HG02571 (cell line): ENCODE measurements at regions not wholly inside any gene's neighbourhood (a gene's known extent, or its start where the extent isn't known, plus 50 kb on each side); places are given as distances from the start of the nearest gene placed in this dataset.

ENCODE experiments used
- ATAC-seq: cut with Tn5 transposase; IDR thresholded peaks from one replicate; pipeline ENCODE4 v1.9.1; 2021; ENCODE audit warnings: mild to moderate bottlenecking, moderate library complexity; ENCODE audit not compliant: unreplicated experiment

- ATAC-seq = no peak
Observed at GRCh38 chr11:15526859-15527450, 412.2 kb downstream of the INSC start.

- ATAC-seq = no peak
Observed at GRCh38 chr11:15532432-15532831, 417.7 kb downstream of the INSC start.

DNA sequence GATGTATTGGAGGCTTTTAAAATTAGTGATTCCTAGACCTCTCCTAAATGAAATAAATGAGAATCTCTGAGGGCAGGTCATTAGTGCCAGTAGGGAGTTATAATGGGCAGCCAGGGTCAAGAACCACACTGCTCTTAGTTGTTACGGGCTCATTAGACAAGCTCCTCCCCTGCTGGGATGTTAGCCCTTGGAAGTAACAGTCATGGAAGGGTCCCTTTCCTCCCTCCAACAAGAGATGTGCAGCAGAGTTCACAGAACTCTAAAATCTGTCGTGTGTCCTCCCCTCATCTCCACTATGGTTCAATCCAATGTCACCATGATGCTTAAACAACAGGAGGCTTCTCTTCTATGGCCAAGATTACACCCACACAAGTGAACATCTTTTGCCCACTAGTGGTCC is 419.5 kb downstream of the INSC start:
- ATAC-seq = no peak

GRCh38 chr11:15535414-15535813 is 420.7 kb downstream of the INSC start:
- no peak for ATAC-seq

DNA sequence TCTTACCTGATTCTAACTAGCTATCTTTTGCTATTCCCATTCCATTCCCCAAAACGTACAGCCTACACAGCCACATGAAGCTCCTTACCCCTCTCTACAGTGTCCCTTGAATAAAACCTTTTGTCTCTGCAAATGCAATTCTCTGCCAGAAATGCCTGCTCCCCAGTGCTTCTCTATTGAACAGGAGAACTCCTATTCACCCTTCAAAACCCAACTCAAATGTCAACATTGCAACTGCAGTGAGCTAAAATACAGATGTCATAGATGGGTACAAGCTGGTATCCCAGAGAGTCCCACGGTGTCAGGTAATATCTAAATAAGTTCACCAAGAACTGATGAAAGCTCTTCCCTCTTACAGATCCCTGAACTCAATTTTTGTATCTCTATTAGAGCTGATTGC is 421.7 kb downstream of the INSC start:
- no peak for ATAC-seq

DNA sequence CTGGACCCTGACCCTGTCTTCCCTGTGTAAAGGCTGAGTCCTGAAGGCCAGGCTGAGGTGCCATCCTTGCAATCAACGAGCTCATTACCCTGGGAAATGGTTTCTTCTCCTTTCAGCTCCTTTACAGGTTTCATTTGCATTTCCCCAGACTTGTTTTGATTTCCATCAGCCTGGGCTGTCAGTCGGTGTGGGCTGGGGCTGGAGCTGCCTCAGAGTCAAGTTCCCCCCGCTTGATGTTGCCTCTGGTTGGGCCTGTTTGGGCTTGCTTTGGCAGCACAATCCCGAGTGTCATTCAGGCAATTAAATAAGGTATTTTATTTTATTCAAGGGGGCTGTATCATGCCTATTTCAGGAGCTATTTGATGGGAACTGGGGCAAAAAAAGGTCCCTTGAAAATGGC is 424.9 kb downstream of the INSC start:
- no peak for ATAC-seq

DNA sequence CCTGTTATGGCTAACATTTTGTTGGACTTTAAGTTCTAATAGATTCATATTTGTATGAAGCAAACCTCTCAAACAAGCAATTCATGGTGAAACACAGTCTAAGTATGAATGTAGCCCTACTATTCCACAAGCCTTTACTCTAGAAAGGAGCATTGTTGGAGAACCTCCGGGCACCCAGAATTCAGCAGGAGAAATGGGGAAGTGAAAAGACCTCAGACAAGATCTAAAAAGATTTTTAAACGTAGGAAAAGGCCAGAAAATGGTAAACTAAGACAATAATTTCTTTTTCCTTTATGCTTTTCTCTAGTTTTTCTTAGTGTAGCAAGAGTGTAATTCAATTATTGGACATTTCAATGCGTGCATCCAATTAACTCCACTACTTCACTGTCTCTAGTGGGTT is 426.4 kb downstream of the INSC start:
- ATAC-seq = no peak

- no peak for ATAC-seq
Observed at GRCh38 chr11:15544353-15544752, 429.6 kb downstream of the INSC start.

GRCh38 chr11:15547685-15548084 is 433.0 kb downstream of the INSC start:
- ATAC-seq = no peak

- ATAC-seq = no peak
Observed at GRCh38 chr11:15551901-15552851, 437.5 kb downstream of the INSC start.

- ATAC-seq = no peak
Observed at GRCh38 chr11:15555161-15555560, 440.4 kb downstream of the INSC start.

- ATAC-seq = no peak
Observed at GRCh38 chr11:15557457-15558230, 442.9 kb downstream of the INSC start.

DNA sequence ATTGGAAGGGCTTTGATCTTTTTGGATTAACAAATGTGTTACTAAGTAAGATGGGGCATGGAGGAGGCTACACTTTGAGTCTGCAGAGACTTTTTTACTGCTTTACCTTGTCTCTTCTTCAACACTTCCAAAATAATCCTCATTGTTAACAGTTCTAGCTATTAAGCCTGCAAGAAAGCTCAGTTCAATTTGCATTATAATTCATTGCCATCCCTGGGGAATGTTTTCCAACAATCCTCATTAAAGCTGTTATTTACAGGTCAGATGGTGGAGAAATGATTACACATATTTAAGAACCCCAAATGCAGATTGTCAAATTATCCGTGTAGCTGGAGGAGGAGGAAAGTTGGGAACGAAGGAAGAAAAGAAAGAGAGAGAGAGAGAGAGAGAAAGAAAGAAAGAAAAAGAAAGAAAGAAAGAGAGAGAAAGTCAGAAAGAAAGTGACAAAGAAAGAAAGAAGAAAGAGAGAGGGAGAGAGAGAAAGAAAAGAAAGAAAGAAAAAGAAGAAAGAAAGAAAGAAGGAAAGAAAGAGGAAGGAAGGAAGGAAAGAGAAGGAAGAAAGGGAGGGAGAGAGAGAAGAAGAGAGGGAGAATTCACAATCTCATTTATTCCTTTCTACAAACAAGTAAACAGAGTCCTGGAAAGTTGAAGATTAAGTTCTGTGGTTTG is 443.9 kb downstream of the INSC start:
- ATAC-seq = no peak

DNA sequence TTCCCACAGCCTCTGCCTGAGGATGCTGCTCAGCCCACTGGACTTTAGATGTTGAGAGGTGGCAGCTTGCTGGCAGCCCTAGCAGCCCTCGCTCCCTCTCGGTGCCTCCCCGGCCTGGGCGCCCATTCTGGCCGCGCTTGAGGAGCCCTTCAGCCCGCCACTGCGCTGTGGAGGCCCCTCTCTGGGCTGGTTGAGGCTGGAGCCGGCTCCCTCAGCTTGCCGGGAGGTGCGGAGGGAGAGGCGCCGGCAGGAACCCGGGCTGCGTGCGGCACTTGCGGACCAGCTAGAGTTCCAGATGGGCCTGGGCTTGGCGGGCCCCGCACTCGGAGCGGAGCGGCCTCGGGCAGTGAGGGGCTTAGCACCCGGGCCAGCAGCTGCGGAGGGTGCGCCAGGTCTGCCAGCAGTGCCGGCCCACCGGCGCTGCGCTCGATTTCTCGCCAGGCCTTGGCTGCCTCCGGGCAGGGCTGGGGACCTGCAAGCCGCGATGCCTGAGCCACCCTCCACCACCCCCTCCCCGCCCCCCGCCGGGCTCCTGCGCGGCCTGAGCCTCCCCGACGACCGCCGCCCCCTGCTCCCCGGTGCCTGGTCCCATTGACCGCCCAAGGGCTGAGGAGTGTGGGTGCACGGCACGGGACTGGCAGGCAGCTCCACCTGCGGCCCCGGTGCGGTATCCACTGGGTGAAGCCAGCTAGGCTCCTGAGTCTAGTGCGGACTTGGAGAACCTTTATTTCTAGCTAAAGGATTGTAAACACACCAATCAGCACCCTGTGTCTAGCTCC is 446.2 kb downstream of the INSC start:
- ATAC-seq = no peak

DNA sequence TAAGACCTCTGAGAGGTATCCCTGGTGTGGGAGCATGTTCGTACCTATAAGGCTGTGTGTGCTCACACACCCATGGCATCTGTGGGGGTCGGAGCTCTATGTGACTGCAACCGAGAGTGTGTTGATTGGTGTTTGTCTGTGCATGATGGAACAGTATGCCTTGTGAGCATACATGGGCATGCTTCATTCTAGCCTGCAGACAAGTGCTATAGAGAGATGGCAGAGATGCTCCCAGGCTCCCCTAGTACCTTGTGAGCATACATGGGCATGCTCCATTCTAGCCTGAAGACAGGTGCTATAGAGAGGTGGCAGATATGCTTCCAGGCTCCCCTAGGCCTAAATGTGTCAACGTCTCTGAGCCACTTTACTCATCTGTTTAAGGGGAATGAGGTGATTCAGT is 447.5 kb downstream of the INSC start:
- ATAC-seq = no peak

DNA sequence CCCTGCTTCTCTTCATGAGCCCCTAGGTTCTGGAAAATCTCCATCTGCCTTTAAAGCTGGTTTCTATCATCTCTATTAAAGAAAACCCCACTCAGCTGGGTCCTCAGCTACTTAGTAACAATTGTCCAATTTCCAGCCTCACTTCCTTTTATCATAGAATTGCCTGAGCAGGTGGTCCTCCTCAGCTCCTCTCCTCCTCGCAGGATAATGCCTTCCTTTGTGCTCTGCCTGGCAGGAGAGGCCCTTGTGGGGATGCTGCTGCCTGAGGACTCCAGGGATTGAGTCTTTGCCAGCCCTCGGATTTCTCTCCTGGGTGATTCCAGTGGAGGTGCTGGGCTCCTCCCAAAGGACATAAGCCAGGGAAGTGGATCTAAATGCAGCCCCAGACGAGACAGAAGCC is 448.3 kb downstream of the INSC start:
- ATAC-seq = no peak

GRCh38 chr11:15565880-15566279 is 451.2 kb downstream of the INSC start:
- no peak for ATAC-seq

GRCh38 chr11:15568440-15568839 is 453.7 kb downstream of the INSC start:
- no peak for ATAC-seq

DNA sequence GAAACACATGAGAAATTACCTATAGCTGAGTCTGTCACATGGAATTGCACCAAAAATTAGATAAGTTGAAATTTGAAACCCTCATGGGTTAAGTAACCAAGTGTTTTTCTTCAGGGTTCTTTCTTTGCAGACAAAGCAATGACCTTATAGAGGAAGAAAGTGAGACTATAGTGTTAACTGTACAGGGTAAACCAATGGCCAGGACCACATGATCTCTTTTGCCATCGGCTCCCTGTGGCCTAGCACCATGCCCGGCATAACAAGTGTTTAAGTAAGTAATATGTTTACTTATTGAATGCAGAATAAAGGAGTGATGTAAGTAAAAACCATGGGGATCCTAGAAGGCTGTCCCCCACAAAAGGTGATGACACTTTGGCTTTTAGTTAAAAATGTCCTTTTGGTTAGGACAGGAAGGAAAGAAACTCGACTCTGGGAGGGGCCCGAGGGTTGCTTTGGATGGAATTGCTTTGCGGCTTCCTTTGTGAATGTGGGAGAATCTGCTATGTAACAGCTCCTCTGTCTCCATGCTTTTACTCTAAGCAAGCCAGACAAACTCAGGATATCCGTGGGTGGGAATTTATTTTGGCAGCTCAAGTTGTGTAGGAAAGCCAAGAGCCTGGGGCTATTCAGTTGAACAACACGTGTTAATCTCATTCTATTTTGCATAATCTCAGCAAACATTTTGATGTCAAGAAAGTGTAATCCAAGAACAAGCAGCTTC is 454.7 kb downstream of the INSC start:
- ATAC-seq = no peak

- ATAC-seq = no peak
Observed at GRCh38 chr11:15575409-15575808, 460.7 kb downstream of the INSC start.
